H7 (cell line): ENCODE measurements at regions not wholly inside any gene's neighbourhood (a gene's known extent, or its start where the extent isn't known, plus 50 kb on each side); places are given as distances from the start of the nearest gene placed in this dataset.

Source experiments
- DNase-seq: peaks from one replicate; pipeline ENCODE4 v3.0.0; 2012
- H3K27me3 ChIP-seq: 2 replicates; pipeline ENCODE4 v1.6.0; 2011; ENCODE audit warnings: mild to moderate bottlenecking, low read length; ENCODE audit not compliant: control insufficient read depth, insufficient read depth
- H3K36me3 ChIP-seq: replicated peaks from 2 replicates; pipeline ENCODE4 v1.5.1; 2011; ENCODE audit warnings: low read length; ENCODE audit not compliant: control insufficient read depth, insufficient read depth
- H3K4me3 ChIP-seq: 2 replicates; pipeline ENCODE4 v1.5.1; 2011; ENCODE audit warnings: low read depth, mild to moderate bottlenecking, control low read depth, low read length, moderate library complexity; ENCODE audit not compliant: insufficient read depth

DNA sequence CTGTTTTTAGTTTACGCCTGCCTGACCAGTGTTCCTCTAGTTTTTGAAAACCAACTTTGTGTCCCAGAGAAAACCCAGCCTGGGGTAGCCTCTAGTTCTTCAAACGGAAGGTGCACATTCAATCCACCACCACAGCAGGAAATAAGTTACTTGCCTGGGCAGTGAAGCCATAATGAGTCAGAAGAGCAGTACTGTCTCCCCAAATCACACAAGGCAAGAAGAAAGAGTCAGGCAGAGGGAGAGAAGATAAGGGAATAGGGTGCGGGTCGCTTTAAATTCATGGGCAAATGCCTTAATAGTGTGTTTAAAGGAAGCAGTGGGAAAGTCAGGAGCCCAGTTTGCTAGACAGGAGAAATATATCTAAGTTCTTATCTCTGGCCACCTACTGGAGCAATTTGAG, 333.8 kb upstream of the GRIA3 start:
- no peaks in the 10 kb centered on the region for H3K36me3 ChIP-seq
- DNase-seq, result no peak
- no peak overlapping the region for H3K4me3 ChIP-seq
- H3K27me3 ChIP-seq, result no peaks in the 10 kb centered on the region

DNA sequence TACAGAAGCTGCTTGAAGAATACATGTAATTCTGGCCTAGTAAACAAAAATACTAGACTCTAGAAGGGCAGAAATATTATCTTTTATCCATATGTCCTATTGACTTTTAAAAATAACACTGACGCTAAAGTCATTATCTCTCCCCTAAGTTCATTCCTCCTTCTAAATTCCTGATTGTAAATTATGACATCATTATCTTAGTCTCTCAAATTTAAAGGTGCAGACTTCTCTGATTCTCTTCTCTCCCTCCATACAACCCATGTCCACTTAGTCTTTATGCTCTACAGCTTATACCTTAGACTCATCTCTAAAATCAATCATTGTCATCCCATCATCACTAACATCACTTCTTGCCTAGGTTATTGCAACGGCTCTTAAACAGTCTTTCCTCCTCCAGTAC, 327.9 kb upstream of the GRIA3 start:
- Histone ChIP-seq H3K27me3 (no peaks in the 10 kb centered on the region), H3K36me3 (no peaks in the 10 kb centered on the region), H3K4me3 (no peak overlapping the region)
- no peak for DNase-seq

DNA sequence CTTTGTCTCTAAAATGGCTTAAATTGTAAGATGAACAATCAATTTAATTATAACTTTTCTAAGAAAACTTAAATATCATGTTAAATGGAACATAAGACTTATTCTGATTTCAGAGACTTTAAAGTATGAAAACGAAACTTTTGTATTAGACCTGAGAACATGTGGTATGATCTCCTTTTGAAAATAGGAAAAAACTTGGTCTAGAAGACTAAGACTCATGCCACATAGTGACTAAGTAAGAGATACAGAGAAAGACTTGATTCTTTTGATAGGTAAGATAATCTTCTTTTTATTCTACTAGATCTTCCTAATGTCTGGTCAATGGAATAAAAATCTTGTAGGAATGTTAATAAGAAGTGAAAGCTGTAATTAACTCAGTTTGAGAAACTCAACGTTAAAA, 326.3 kb upstream of the GRIA3 start:
- DNase-seq, result no peak
- no peak overlapping the region for H3K4me3 ChIP-seq
- H3K36me3 ChIP-seq, result no peaks in the 10 kb centered on the region
- no peaks in the 10 kb centered on the region for H3K27me3 ChIP-seq

DNA sequence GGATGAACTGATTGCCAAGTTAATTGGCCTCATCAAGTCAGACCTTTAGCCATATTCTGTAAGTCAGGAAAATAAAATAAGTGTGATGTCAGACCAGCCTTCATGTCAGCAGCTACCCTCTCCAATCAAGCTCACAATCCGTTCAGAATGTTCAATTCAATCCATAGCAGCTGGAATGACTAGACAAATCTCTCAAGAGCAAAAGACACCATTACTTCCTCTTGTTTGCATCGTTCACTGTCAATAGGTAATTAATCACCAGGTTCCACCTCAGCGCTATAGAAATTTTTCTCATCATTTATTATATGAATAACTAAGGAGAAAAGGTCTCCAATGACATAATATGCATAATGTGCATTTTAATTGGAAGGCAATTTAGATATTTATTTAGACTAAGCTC, 321.0 kb upstream of the GRIA3 start:
- Histone ChIP-seq H3K4me3 (no peak overlapping the region), H3K27me3 (no peaks in the 10 kb centered on the region), H3K36me3 (no peaks in the 10 kb centered on the region)
- DNase-seq, result no peak

DNA sequence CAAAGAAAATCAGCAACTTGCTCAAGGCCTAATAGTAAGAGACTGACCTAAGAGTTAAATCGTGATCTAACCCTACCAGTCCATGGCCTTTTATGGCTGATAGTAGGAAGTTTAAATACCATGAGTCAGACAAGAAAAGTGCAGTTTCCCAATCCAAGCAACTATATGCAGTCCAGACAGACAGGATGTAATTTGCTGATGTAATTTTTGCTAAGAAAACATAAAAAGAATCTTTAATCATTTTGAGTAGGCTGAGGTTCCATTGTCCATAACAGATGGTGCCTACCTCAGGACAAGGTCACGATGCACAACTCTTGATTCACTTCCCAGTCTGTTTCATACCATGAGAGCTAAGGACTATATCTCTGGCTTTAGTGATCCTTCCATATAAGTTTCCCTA, 317.5 kb upstream of the GRIA3 start:
- no peak for DNase-seq
- no peaks in the 10 kb centered on the region for H3K36me3 ChIP-seq
- H3K4me3 ChIP-seq, result no peak overlapping the region
- H3K27me3 ChIP-seq, result no peaks in the 10 kb centered on the region

DNA sequence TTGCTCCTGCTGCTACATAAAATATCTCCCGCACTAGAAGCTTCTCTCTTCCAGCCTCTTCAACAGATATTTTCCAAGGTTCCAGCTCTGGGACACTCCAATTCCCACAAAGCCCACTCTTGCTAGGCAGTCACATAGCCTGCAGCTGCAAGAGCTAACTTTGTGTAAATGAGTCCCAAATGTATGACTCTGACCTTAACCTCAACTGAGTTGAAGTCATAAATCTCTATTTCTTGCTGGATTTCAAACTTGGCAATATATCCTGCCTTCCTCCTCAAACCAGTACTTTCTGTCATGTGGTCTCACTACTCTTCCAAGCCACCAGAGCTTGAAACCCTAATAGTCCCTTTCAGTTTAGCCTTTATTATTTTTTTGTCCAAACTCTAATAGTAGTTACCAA, 315.4 kb upstream of the GRIA3 start:
- Histone ChIP-seq H3K27me3 (no peaks in the 10 kb centered on the region), H3K36me3 (no peaks in the 10 kb centered on the region), H3K4me3 (no peak overlapping the region)
- DNase-seq, result no peak

DNA sequence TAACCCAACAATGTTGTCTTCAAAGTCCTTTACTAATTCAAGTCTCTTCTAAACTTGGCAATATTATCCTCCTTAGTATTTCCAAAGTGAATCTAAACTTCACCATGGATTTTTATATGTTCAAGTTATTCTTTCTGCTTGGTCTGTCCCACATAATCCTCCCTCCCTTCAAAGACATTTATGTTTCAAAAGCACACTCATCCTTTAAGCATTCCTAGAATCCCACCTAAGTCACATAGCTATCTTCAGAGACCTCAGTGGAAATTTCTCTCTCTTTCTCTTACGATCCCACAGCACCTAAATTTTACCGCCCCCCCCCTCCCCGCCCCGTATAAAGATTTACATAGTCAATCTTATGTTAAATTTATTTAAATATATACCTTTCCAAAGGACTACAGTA, 314.9 kb upstream of the GRIA3 start:
- H3K4me3 ChIP-seq, result no peak overlapping the region
- DNase-seq, result no peak
- H3K27me3 ChIP-seq, result no peaks in the 10 kb centered on the region
- H3K36me3 ChIP-seq, result no peaks in the 10 kb centered on the region

DNA sequence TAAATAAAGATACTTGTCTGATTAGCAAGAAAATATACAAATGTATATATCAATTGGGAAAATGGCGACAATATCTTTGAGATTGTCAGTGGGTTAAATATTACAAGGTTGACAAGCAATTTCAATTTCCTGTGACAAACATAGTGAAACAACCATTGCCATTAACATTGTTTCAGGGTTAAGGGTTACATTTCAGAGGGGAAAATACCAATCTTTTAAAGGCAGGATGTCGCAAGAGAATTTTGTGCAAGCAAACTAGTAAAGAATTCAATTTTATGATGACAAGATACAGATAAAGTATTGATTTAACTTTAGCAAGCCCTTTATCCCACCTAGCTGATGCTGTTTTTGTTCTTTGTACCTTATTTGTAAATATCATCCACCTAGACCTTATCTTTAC, 305.8 kb upstream of the GRIA3 start:
- DNase-seq, result no peak
- no peak overlapping the region for H3K4me3 ChIP-seq
- H3K36me3 ChIP-seq, result no peaks in the 10 kb centered on the region
- H3K27me3 ChIP-seq, result no peaks in the 10 kb centered on the region

DNA sequence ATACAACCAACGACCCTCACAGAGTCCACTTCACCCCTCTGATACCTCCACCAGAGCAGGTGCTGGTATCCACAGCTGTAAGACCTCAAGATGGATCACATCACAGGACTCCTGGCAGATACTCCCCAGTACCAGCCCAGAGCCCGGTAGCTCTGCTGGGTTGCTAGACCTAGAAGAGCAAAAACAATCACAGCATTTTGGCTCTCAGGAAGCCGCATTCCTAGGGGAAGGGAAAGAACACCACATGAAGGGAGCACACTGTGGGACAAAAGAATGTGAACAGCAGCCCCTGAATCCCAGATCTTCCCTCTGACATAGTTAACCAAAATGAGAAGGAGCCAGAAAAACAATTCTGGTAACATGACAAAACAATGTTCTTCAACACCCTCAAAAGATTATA, 303.1 kb upstream of the GRIA3 start:
- Histone ChIP-seq H3K4me3 (no peak overlapping the region), H3K36me3 (no peaks in the 10 kb centered on the region), H3K27me3 (no peaks in the 10 kb centered on the region)
- no peak for DNase-seq

DNA sequence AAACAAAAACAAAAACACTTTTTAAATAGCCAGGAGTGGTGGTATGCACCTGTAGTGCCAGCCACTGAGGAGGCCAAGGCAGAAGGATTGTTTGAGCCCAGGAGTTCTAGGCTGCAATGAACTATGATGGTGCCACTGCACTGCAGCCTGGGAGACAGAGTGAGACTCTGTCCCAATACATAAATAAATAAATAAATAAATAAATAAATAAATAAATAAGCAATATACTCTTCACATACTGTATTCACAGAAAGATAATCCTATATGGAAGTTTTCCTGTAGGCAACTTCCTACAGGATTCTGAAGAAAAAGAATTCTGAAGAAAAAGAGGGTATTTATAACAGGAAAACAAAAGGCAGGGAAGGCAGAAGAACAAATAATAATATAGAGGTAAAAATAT, 293.3 kb upstream of the GRIA3 start:
- no peak for DNase-seq
- Histone ChIP-seq H3K27me3 (no peaks in the 10 kb centered on the region), H3K36me3 (no peaks in the 10 kb centered on the region), H3K4me3 (no peak overlapping the region)

DNA sequence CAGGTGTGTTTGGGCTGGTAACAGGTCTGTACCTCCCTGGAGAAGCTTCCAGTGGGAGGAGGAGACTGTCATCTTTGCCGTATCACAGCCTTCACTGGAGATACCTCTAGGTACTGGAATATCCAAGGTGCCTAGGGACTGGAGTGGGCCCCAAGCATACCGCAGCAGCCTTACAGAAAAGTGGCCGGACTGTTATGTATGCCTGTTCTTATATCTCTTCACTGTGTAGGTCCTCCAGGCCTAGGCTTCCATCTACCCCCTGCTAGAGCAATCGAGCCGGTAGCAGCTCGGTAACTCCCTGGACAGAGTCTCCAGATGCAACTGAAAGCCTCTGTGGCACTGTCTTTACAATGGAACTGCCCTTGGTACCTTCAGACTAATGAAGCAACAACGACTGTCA, 277.4 kb upstream of the GRIA3 start:
- Histone ChIP-seq H3K27me3 (no peaks in the 10 kb centered on the region), H3K36me3 (no peaks in the 10 kb centered on the region), H3K4me3 (no peak overlapping the region)
- DNase-seq, result no peak

DNA sequence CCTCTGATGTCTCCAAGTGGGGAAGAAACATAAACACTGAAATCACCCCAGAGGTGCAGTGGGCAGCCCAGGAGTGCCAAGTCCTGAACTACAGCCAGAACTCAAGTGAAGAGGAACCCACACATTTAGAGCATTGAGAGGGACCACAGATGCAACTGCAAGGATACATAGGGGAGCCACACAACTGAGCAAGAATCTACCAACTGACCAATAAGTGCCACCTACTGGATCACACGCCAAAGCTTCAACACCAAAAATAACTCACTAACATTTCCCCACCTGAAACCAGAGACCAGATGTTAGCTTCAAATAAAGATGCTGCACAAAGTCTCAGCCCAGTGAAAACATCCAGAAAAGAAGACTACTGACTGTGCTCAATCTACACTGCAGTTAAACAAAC, 276.7 kb upstream of the GRIA3 start:
- H3K36me3 ChIP-seq, result no peaks in the 10 kb centered on the region
- no peak for DNase-seq

DNA sequence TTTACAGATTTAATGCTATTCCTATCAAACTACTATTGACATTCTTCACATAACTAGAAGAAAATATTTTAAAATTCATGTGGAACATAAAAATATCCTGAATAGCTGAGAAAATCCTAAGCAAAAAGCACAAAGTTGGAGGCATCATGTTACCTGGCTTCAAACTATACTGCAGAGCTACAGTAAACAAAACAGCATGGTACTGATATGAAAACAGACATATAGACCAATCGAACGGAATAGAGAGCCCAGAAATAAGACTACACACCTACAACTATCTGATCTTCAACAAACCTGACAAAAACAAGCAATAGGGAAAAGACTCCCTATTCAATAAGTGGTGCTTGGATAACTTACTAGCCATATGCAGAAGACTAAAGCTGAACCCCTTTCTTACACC, 273.4 kb upstream of the GRIA3 start:
- no peaks in the 10 kb centered on the region for H3K36me3 ChIP-seq
- no peak for DNase-seq
- H3K4me3 ChIP-seq, result no peak overlapping the region
- H3K27me3 ChIP-seq, result no peaks in the 10 kb centered on the region

More for the DNA sequence above, 276.7 kb upstream of the GRIA3 start:
- H3K27me3 ChIP-seq, result no peaks in the 10 kb centered on the region
- H3K4me3 ChIP-seq, result no peak overlapping the region

DNA sequence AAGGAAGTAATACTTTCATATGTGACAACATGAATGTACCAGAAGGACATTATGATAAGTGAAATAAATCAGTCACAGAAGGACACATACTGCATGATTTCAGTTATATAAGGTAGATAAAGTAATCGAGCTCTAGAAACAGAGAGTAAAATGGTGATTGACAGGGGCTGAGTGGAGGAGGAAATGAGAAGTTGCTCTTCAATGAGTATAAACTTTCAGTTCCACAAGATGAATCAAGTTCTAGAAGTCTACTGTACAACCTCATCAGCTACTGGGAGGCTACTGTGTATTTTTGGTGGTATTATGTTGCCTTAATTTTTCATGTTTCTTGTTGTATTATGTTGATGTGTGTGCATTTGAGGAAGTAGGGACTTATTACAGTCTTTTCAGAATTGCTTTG, 270.9 kb upstream of the GRIA3 start:
- no peaks in the 10 kb centered on the region for H3K27me3 ChIP-seq
- H3K36me3 ChIP-seq, result no peaks in the 10 kb centered on the region
- DNase-seq, result no peak
- no peak overlapping the region for H3K4me3 ChIP-seq

DNA sequence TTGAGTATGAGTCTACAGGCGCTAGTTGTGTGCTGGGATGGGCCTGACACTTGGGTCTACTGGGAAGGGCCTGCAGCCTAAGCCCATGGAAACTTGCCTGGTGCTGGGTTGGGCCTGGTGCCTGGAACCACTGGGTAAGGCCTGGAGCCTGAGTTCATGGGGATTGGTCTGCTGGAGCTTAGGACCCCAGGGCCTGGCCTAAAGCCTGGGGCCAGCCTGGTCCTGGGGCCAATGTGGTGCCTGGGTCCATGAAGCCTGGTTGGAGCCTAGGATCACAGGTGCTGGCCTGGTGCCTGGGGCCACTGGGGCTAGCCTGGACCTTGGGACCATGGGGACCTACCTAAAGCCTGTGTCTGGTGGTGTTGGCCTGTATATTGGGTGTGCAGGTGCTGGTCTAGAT, 270.3 kb upstream of the GRIA3 start:
- H3K27me3 ChIP-seq, result no peaks in the 10 kb centered on the region
- DNase-seq, result no peak
- H3K36me3 ChIP-seq, result no peaks in the 10 kb centered on the region
- H3K4me3 ChIP-seq, result no peak overlapping the region

DNA sequence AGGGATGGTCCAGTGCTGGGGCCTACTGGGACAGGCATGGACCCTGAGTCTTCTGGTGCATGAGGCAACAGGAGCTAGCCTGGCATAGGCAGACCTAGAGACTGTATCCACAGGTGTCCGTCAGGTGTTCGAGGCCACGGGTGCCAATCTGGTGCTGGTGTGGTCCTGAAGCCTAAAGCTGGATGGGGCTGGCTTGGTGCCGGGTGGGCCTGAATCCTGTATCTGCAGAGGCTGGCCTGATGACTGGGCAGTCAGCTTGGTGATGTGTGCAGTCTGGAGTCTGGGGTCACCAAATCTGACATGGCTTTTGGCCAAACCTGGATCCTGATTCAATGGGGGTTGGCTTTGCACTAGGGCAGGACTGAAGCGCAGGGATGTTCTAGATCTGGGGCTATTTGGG, 269.8 kb upstream of the GRIA3 start:
- no peak for DNase-seq

More for the DNA sequence above, 269.8 kb upstream of the GRIA3 start:
- Histone ChIP-seq H3K4me3 (no peak overlapping the region), H3K27me3 (no peaks in the 10 kb centered on the region), H3K36me3 (no peaks in the 10 kb centered on the region)
